Hepatocyte (in vitro differentiated cells): ENCODE measurements at regions not wholly inside any gene's neighbourhood (a gene's known extent, or its start where the extent isn't known, plus 50 kb on each side); places are given as distances from the start of the nearest gene placed in this dataset.

ENCODE experiments used
- EZH2 ChIP-seq: fragments of 200-600 bp; sonication (generic); IDR thresholded peaks from 2 replicates; pipeline ENCODE4 v1.6.1; 2016; ENCODE audit warnings: antibody characterized with exemption, mild to moderate bottlenecking, borderline replicate concordance
- EZH2phosphoT487 ChIP-seq: fragments of 200-600 bp; sonication (generic); IDR thresholded peaks from one replicate; pipeline ENCODE4 v1.6.1; 2018; ENCODE audit warnings: antibody characterized with exemption, mild to moderate bottlenecking, low read depth, moderate library complexity; ENCODE audit not compliant: unreplicated experiment, severe bottlenecking
- TF ChIP-seq, protein P1 (sequence below): fragments of 200-600 bp; sonication (generic); IDR thresholded peaks from 2 replicates; pipeline ENCODE4 v1.5.1; 2016; ENCODE audit warnings: antibody characterized with exemption, mild to moderate bottlenecking; ENCODE audit not compliant: poor library complexity

DNA sequence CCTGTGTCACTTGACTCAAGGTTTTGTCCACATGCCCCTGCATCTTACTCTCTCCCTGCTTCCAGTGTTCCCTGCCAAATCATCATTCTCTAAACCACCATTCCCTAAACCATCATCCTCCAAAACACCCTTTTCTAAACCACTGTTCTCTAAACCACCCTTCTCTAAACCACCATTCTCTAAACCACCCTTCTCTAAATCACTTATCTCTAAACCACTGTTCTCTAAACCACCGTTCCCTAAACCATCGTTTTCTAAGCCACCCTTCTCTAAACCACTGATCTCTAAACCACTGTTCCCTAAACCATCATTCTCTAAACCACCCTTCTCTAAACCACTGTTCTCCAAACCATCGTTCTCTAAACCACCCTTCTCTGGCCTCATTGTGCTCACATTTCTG, 142.1 kb downstream of the CXCL12 start:
- TF ChIP-seq, protein P1, sequence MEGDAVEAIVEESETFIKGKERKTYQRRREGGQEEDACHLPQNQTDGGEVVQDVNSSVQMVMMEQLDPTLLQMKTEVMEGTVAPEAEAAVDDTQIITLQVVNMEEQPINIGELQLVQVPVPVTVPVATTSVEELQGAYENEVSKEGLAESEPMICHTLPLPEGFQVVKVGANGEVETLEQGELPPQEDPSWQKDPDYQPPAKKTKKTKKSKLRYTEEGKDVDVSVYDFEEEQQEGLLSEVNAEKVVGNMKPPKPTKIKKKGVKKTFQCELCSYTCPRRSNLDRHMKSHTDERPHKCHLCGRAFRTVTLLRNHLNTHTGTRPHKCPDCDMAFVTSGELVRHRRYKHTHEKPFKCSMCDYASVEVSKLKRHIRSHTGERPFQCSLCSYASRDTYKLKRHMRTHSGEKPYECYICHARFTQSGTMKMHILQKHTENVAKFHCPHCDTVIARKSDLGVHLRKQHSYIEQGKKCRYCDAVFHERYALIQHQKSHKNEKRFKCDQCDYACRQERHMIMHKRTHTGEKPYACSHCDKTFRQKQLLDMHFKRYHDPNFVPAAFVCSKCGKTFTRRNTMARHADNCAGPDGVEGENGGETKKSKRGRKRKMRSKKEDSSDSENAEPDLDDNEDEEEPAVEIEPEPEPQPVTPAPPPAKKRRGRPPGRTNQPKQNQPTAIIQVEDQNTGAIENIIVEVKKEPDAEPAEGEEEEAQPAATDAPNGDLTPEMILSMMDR, result no peak
- TF ChIP-seq EZH2, result no peak
- no peak for TF ChIP-seq EZH2phosphoT487
